ENCODE measurements at regions not wholly inside any gene's neighbourhood (a gene's known extent, or its start where the extent isn't known, plus 50 kb on each side); places are given as distances from the start of the nearest gene placed in this dataset.

DNA sequence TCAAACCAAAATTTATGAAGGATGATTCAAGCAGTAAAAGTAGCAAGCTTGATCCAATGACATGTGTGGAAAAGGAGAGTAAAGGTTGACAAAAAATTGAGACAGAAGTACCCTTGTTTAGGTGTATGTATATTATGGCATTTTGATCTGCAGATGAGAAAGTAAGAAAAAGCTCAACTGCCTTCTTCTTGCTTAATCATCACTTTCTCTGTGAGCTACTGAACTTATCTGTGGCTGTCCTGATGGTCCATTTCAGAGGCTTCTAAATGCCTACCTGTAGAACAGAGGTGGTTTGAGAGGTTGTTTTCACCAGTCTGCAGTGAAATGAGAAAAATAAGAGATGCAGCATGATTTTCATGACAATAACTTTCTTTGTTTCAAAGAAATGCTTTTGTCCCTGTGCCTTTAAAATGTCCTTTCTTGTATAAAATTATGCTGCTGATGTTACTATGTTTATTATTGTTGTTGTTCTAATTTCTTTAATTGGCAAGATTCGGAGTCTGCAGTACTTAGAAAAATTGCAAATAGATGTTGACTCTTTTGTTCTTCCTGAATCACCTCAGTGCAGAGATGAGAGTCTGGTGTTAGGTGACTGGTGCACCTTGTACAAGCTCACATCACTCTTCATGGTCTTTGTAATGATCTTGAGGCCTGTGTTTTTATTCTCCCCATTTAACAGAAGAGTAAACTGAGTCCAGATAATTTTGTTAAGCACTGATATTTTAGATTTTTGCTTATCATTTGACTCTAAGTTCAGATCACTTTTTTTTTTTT is 821.9 kb downstream of the VRK1 start:
- no peak for DNase-seq

GRCh38 chr14:97620066-97620465 is 822.9 kb downstream of the VRK1 start:
- DNase-seq = no peak

DNA sequence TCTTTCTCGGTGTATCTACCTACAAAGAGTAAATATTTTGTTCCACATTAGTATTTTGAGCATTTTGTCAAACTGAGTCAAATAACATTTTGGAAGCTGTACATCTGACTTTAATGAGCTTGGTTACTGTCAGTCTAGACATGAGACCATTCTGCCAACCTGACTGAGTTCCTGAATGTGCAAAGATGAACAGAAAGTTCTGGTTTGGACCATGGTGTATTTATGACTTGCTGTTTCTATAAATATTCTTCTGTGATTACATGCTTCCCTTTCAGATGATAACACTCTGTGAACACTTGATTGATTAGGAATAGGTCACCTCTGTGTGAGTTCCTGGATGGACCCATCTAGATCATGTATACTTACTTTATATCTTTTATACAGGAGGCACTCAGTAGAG is 827.8 kb downstream of the VRK1 start:
- DNase-seq = no peak

- no peak for DNase-seq
These were observed 828.3 kb downstream of the VRK1 start for GRCh38 chr14:97625477-97625876.

DNA sequence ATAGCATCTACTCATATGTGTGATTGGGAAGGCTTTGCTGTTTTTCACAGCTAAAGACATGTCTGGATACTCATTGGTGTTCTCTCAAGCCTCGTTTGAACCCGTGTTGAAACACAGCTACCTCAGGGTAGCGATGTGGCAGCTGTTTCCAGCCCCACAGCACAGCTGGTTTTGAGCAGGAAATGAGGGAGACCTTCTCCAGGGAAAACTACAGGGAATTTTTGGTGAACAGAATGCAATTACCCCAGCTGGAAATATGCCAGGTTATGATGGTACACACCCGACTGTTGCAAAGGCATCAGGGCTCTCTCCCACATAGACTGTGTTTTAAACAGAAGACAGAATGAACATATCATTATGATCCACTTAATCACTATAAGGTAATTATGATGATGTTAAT is 828.9 kb downstream of the VRK1 start:
- DNase-seq = no peak

DNA sequence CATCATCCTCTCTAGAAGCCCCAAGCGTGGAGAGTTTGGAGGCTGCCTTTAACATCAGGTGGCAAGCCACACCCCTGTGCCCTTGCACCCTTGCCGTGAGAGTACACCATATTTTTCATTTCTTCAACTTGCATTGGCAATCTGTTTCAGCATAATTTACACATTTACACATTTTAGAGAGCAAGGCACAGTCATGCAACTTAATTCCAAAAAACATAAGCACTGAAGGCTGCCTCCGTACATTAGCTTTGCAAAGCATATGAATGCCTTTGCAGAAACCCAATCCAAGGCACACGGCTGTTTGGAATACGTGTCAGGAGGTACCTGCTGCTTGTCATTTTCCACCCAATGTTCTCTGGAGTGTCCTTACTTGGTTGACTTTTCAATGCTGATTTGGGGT is 833.1 kb downstream of the VRK1 start:
- DNase-seq = no peak

DNA sequence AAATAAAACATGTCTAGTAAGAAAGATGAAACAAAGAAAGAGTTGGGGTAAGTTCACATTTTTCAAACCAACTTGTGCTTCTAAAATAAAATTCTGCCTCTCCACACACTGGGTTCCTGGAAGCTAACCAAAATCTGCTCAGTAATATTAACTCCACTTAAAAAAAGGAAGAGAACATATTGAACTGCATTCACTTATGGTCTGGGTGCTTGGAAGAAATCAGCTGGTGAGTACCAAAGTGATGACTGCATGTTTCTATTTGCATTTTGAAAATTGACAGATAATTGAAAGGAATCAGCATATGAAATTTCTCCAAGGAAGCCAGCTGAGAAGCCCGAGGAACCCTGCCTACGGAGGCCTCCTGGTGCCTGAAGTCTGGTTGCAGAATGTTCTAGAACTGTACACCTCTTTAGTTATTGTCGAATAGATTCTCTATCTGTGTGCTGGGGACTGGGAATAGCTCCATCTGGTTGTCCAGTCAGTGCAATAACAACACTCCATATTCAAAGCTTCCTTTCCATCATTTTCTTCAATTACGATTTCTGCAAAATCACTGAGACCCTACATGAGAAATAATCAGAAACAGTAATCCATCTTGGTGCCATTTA is 836.1 kb downstream of the VRK1 start:
- no peak for DNase-seq

DNA sequence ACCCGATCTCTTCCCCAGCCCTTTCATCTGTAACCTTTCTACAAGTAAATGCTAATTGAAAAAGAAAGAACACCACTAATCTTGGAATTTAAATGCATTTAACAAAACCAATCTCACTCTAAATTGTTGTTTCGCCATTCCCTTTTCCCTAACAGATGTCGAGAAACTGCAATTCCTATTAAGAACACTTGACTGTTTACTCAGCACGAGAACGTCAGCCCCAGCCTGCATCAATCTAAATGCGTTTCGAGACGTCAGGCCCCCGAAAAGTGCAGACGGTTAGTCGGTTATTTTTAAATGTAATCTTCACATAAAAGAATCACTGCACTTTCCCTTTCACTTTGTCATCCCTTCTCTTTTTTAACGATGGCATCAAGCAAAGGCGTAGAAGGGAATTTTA is 837.6 kb downstream of the VRK1 start:
- DNase-seq = no peak

GRCh38 chr14:97638864-97639263 is 841.7 kb downstream of the VRK1 start:
- DNase-seq = no peak

DNA sequence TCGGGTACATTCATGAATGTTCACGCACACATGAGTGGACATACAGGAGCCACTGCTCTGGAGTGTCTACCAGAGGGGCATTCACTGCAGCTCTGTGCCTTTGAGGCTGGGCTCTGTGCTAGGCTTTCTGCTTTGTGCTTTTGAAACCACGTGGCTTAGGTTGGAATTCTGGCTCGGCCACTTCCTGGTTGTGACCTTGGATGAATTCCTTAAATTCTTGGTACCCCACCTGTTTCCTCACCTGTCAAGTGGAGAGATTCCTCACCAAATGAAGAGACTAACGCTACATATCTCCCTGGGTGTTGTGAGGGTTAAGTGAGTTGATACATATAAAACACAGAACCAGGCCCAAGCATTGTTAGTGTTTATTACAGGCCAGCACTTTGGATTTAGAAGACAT is 842.8 kb downstream of the VRK1 start:
- no peak for DNase-seq

DNA sequence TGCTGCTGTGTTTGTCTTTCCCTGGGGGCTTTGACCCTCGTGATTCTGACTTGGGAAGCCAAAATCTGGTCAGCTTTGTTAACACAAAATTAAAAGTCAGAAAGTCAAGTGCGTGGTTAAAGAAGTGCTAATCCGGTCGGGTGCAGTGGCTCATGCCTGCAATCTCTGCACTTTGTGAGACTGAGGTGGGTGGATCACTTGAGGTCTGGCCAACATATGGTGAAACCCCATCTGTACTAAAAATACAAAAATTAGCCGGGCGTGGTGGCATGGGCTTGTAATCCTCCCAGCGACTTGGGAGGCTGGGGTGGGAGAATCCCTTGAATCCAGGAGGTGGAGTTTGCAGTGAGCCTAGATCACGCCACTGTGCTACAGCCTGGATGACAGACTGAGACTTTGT is 844.6 kb downstream of the VRK1 start:
- no peak for DNase-seq

DNA sequence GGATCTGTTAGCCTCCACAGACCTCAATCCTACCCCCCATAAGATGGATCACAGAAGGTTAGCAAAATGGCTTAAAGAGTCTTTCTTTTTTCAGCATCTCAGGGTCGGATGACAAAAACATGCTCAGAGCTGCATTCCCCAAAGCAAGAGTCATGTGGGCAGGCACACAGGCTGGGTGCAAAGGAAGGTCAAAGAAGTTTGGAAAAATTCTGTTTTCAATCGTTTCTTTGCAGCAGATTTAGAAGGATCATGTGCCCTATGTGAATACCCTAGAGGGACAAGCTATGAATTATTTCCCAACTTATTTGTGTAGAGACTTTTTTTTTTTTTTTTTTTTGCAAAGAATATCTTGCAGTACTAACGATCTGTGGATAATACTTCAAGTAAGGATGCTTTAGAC is 845.4 kb downstream of the VRK1 start:
- no peak for DNase-seq

GRCh38 chr14:97644365-97644764 is 847.2 kb downstream of the VRK1 start:
- DNase-seq = no peak

GRCh38 chr14:97649752-97650151 is 852.6 kb downstream of the VRK1 start:
- no peak for DNase-seq

GRCh38 chr14:97655169-97655948 is 858.2 kb downstream of the VRK1 start:
- DNase-seq = no peak

DNA sequence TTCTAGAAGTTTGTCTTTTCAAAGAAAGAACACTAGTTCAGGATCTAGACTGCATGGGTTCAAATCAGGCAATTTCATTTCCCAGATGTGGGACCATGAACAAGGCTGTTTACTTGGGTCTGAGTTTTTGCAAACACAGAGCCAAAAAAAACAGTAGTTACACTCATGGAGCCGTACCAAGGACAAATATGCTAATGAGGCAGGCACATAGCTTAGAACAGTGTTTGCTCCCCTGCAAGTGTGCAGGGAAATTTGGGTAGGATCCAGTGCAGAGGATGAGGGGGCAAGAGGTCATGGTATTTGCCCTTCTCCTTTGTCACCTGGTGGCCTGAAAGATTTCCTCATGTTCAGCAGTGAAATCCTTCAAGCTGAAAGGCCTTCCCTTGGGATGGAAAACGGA is 860.4 kb downstream of the VRK1 start:
- DNase-seq = no peak

GRCh38 chr14:97687944-97688630 is 890.9 kb downstream of the VRK1 start:
- DNase-seq = no peak

GRCh38 chr14:97688631-97689336 is 891.6 kb downstream of the VRK1 start:
- no peak for DNase-seq

- DNase-seq = no peak
These were observed 894.9 kb downstream of the VRK1 start for GRCh38 chr14:97692084-97692483.

GRCh38 chr14:97695456-97695981 is 898.3 kb downstream of the VRK1 start:
- DNase-seq = no peak

DNA sequence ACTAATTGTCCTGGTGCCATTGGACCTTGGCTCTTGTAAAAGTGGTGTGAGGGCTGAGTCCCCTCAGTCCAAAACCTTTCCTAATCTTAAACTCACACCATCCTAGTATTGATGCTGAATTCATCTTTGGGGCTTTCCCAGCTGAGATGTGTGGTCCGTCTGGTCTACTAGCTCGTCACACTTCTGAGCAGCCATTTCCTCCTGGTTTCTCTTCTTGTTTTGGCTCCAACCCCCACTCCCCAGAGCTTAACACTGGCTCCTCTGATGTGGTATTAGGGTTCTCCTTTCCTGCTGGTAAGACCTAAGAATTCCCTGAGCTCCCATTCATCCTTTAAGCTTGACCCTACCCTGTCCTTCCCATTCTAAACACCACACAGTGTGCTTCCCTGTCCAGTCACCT is 900.6 kb downstream of the VRK1 start:
- DNase-seq = no peak

GRCh38 chr14:97699026-97699425 is 901.8 kb downstream of the VRK1 start:
- DNase-seq = no peak
